ENCODE measurements at regions not wholly inside any gene's neighbourhood (a gene's known extent, or its start where the extent isn't known, plus 50 kb on each side); places are given as distances from the start of the nearest gene placed in this dataset.

- Mint-ChIP-seq H3K27me3 (peaks cover 6% of the 10 kb centered on the region), H3K4me3 (no peak overlapping the region), H3K9me3 (no peaks in the 10 kb centered on the region), H3K27ac (no peak overlapping the region), H3K4me1 (ENCODE audit: low read depth) (no peaks in the 10 kb centered on the region), H3K36me3 (ENCODE audit: low read depth) (no peaks in the 10 kb centered on the region)
Measured at GRCh38 chr2:38190542-38191218, 114.7 kb upstream of the CYP1B1 start.

- Mint-ChIP-seq H3K9me3 (no peaks in the 10 kb centered on the region), H3K36me3 (ENCODE audit: low read depth) (no peaks in the 10 kb centered on the region), H3K4me3 (no peak overlapping the region), H3K27me3 (peaks cover 13% of the 10 kb centered on the region), H3K4me1 (ENCODE audit: low read depth) (peaks cover 9% of the 10 kb centered on the region), H3K27ac (no peak overlapping the region)
Measured at GRCh38 chr2:38187541-38188011, 111.6 kb upstream of the CYP1B1 start.

- peaks cover 9% of the 10 kb centered on the region for H3K4me1 Mint-ChIP-seq (ENCODE audit: low read depth)
- H3K4me3 Mint-ChIP-seq: no peak overlapping the region
- H3K9me3 Mint-ChIP-seq: no peaks in the 10 kb centered on the region
- H3K27ac Mint-ChIP-seq: peak overlapping the region; percentile 32
- peaks cover 25% of the 10 kb centered on the region for H3K27me3 Mint-ChIP-seq
- no peaks in the 10 kb centered on the region for H3K36me3 Mint-ChIP-seq (ENCODE audit: low read depth)
Measured at GRCh38 chr2:38185012-38185491, 109.1 kb upstream of the CYP1B1 start.

GRCh38 chr2:38182492-38183003, 106.6 kb upstream of the CYP1B1 start:
- Mint-ChIP-seq H3K36me3 (ENCODE audit: low read depth) (no peaks in the 10 kb centered on the region), H3K4me1 (ENCODE audit: low read depth) (peaks cover 9% of the 10 kb centered on the region), H3K9me3 (no peaks in the 10 kb centered on the region), H3K27me3 (peaks cover 41% of the 10 kb centered on the region), H3K27ac (no peak overlapping the region), H3K4me3 (no peak overlapping the region)

GRCh38 chr2:38181806-38182491, 106.0 kb upstream of the CYP1B1 start:
- H3K4me3 Mint-ChIP-seq: no peak overlapping the region
- peaks cover 9% of the 10 kb centered on the region for H3K4me1 Mint-ChIP-seq (ENCODE audit: low read depth)
- H3K27me3 Mint-ChIP-seq: peaks cover 36% of the 10 kb centered on the region
- H3K36me3 Mint-ChIP-seq (ENCODE audit: low read depth): no peaks in the 10 kb centered on the region
- no peaks in the 10 kb centered on the region for H3K9me3 Mint-ChIP-seq
- H3K27ac Mint-ChIP-seq: no peak overlapping the region

GRCh38 chr2:38180754-38181153, 104.8 kb upstream of the CYP1B1 start:
- no peak overlapping the region for H3K4me3 Mint-ChIP-seq
- no peaks in the 10 kb centered on the region for H3K36me3 Mint-ChIP-seq (ENCODE audit: low read depth)
- H3K4me1 Mint-ChIP-seq (ENCODE audit: low read depth): peaks cover 9% of the 10 kb centered on the region
- H3K27ac Mint-ChIP-seq: no peak overlapping the region
- no peaks in the 10 kb centered on the region for H3K9me3 Mint-ChIP-seq
- peaks cover 35% of the 10 kb centered on the region for H3K27me3 Mint-ChIP-seq

GRCh38 chr2:38178556-38179419, 102.8 kb upstream of the CYP1B1 start:
- no peak overlapping the region for H3K27ac Mint-ChIP-seq
- no peaks in the 10 kb centered on the region for H3K4me1 Mint-ChIP-seq (ENCODE audit: low read depth)
- no peaks in the 10 kb centered on the region for H3K36me3 Mint-ChIP-seq (ENCODE audit: low read depth)
- no peaks in the 10 kb centered on the region for H3K9me3 Mint-ChIP-seq
- no peak overlapping the region for H3K4me3 Mint-ChIP-seq
- peaks cover 38% of the 10 kb centered on the region for H3K27me3 Mint-ChIP-seq

- peaks cover 38% of the 10 kb centered on the region for H3K27me3 Mint-ChIP-seq
- no peak overlapping the region for H3K4me3 Mint-ChIP-seq
Measured at GRCh38 chr2:38178119-38178518, 102.2 kb upstream of the CYP1B1 start.

GRCh38 chr2:38176619-38177021, 100.7 kb upstream of the CYP1B1 start:
- Mint-ChIP-seq H3K9me3 (no peaks in the 10 kb centered on the region), H3K27me3 (peaks cover 38% of the 10 kb centered on the region), H3K4me3 (no peak overlapping the region), H3K36me3 (ENCODE audit: low read depth) (no peaks in the 10 kb centered on the region), H3K27ac (no peak overlapping the region), H3K4me1 (ENCODE audit: low read depth) (no peaks in the 10 kb centered on the region)

More at GRCh38 chr2:38178119-38178518, 102.2 kb upstream of the CYP1B1 start:
- no peak overlapping the region for H3K27ac Mint-ChIP-seq
- H3K9me3 Mint-ChIP-seq: no peaks in the 10 kb centered on the region
- H3K4me1 Mint-ChIP-seq (ENCODE audit: low read depth): no peaks in the 10 kb centered on the region
- H3K36me3 Mint-ChIP-seq (ENCODE audit: low read depth): no peaks in the 10 kb centered on the region

- peaks cover 34% of the 10 kb centered on the region for H3K27me3 Mint-ChIP-seq
- H3K4me3 Mint-ChIP-seq: no peak overlapping the region
- no peaks in the 10 kb centered on the region for H3K36me3 Mint-ChIP-seq (ENCODE audit: low read depth)
- H3K27ac Mint-ChIP-seq: no peak overlapping the region
- H3K9me3 Mint-ChIP-seq: no peaks in the 10 kb centered on the region
- H3K4me1 Mint-ChIP-seq (ENCODE audit: low read depth): no peaks in the 10 kb centered on the region
Measured at GRCh38 chr2:38174646-38175423, 98.9 kb upstream of the CYP1B1 start.

GRCh38 chr2:38174131-38174530, 98.2 kb upstream of the CYP1B1 start:
- Mint-ChIP-seq H3K9me3 (no peaks in the 10 kb centered on the region), H3K36me3 (ENCODE audit: low read depth) (no peaks in the 10 kb centered on the region), H3K27ac (no peak overlapping the region), H3K4me3 (no peak overlapping the region), H3K27me3 (peaks cover 32% of the 10 kb centered on the region), H3K4me1 (ENCODE audit: low read depth) (no peaks in the 10 kb centered on the region)

- Mint-ChIP-seq H3K27me3 (peaks cover 32% of the 10 kb centered on the region), H3K36me3 (ENCODE audit: low read depth) (no peaks in the 10 kb centered on the region), H3K9me3 (no peaks in the 10 kb centered on the region), H3K4me3 (no peak overlapping the region), H3K27ac (no peak overlapping the region), H3K4me1 (ENCODE audit: low read depth) (no peaks in the 10 kb centered on the region)
Measured at GRCh38 chr2:38173683-38174082, 97.7 kb upstream of the CYP1B1 start.

- Mint-ChIP-seq H3K9me3 (no peaks in the 10 kb centered on the region), H3K27me3 (peaks cover 29% of the 10 kb centered on the region), H3K4me3 (no peak overlapping the region), H3K36me3 (ENCODE audit: low read depth) (no peaks in the 10 kb centered on the region), H3K4me1 (ENCODE audit: low read depth) (no peaks in the 10 kb centered on the region), H3K27ac (no peak overlapping the region)
Measured at GRCh38 chr2:38171208-38171855, 95.4 kb upstream of the CYP1B1 start.

- H3K27ac Mint-ChIP-seq: no peak overlapping the region
- no peaks in the 10 kb centered on the region for H3K9me3 Mint-ChIP-seq
- no peaks in the 10 kb centered on the region for H3K36me3 Mint-ChIP-seq (ENCODE audit: low read depth)
- no peaks in the 10 kb centered on the region for H3K4me1 Mint-ChIP-seq (ENCODE audit: low read depth)
- H3K27me3 Mint-ChIP-seq: peaks cover 32% of the 10 kb centered on the region
- no peak overlapping the region for H3K4me3 Mint-ChIP-seq
Measured at GRCh38 chr2:38170733-38171132, 94.8 kb upstream of the CYP1B1 start.

All from stimulated activated naive CD8-positive, alpha-beta T cell treated with anti-CD3 and anti-CD28 coated beads, Interleukin-15, Interleukin-2, amounts not matched to agents 100 ng/mL and 50 ng/mL, for 24 hours (primary cell).